ENCODE measurements at regions not wholly inside any gene's neighbourhood (a gene's known extent, or its start where the extent isn't known, plus 50 kb on each side); places are given as distances from the start of the nearest gene placed in this dataset.
"Not testable (repeated sequence)": the region's sequence is repeated elsewhere in the genome, so short reads cannot be mapped to it uniquely, and the experiment has no call there.

GRCh38 chr10:100642295-100642994 lies 102.9 kb upstream of the PAX2 start:
- no peak for DNase-seq (ENCODE audit: low read depth in 2 of 2)

GRCh38 chr10:100645091-100645490 lies 100.3 kb upstream of the PAX2 start:
- DNase-seq (ENCODE audit: low read depth in 2 of 2): no peak

GRCh38 chr10:100645613-100646392 lies 99.6 kb upstream of the PAX2 start:
- no peak for DNase-seq (ENCODE audit: low read depth in 2 of 2)

GRCh38 chr10:100647928-100648327 lies 97.5 kb upstream of the PAX2 start:
- no peak for DNase-seq (ENCODE audit: low read depth in 2 of 2)

- DNase-seq (ENCODE audit: low read depth in 2 of 2): no peak
Measured at GRCh38 chr10:100650693-100651092, 94.7 kb upstream of the PAX2 start.

GRCh38 chr10:100651099-100651498 lies 94.3 kb upstream of the PAX2 start:
- not testable (repeated sequence) for DNase-seq (ENCODE audit: low read depth in 2 of 2)

GRCh38 chr10:100651916-100652315 lies 93.5 kb upstream of the PAX2 start:
- no peak for DNase-seq (ENCODE audit: low read depth in 2 of 2)

GRCh38 chr10:100652406-100653135 lies 92.8 kb upstream of the PAX2 start:
- DNase-seq (ENCODE audit: low read depth in 2 of 2): no peak

GRCh38 chr10:100653238-100653956 lies 92.0 kb upstream of the PAX2 start:
- no peak for DNase-seq (ENCODE audit: low read depth in 2 of 2)

- DNase-seq (ENCODE audit: low read depth in 2 of 2): no peak
Measured at GRCh38 chr10:100653957-100654781, 91.2 kb upstream of the PAX2 start.

- no peak for DNase-seq (ENCODE audit: low read depth in 2 of 2)
Measured at GRCh38 chr10:100654782-100655325, 90.5 kb upstream of the PAX2 start.

GRCh38 chr10:100655326-100655759 lies 90.0 kb upstream of the PAX2 start:
- DNase-seq (ENCODE audit: low read depth in 2 of 2): no peak

- DNase-seq (ENCODE audit: low read depth in 2 of 2): no peak
Measured at GRCh38 chr10:100655760-100656421, 89.5 kb upstream of the PAX2 start.

GRCh38 chr10:100656454-100656853 lies 88.9 kb upstream of the PAX2 start:
- DNase-seq (ENCODE audit: low read depth in 2 of 2): no peak

- DNase-seq (ENCODE audit: low read depth in 2 of 2): no peak
Measured at GRCh38 chr10:100658269-100658668, 87.1 kb upstream of the PAX2 start.

GRCh38 chr10:100659361-100660098 lies 85.9 kb upstream of the PAX2 start:
- no peak for DNase-seq (ENCODE audit: low read depth in 2 of 2)

GRCh38 chr10:100660365-100660764 lies 85.0 kb upstream of the PAX2 start:
- no peak for DNase-seq (ENCODE audit: low read depth in 2 of 2)

- no peak for DNase-seq (ENCODE audit: low read depth in 2 of 2)
Measured at GRCh38 chr10:100660945-100661344, 84.4 kb upstream of the PAX2 start.

- DNase-seq (ENCODE audit: low read depth in 2 of 2): no peak
Measured at GRCh38 chr10:100661520-100661919, 83.9 kb upstream of the PAX2 start.

All from stimulated activated CD8-positive, alpha-beta memory T cell treated with anti-CD3 and anti-CD28 coated beads, Interleukin-7, amount 100 ng/mL, for 1 hour (primary cell).